ENCODE measurements at regions not wholly inside any gene's neighbourhood (a gene's known extent, or its start where the extent isn't known, plus 50 kb on each side); places are given as distances from the start of the nearest gene placed in this dataset.

- Histone ChIP-seq H3K4me1 (ENCODE audit: control insufficient read depth, extremely low read depth, insufficient read depth, low read length) (no peaks in the 10 kb centered on the region), H3K36me3 (ENCODE audit: control insufficient read depth in 2 of 2, extremely low read depth in 1 of 2, insufficient read depth in 2 of 2, low read length in 2 of 2) (no peaks in the 10 kb centered on the region), H3K9me1 (replicated peaks; ENCODE audit: control insufficient read depth, extremely low read depth, insufficient read depth, low read length) (no peaks in the 10 kb centered on the region), H3K9me3 (replicated peaks; ENCODE audit: control insufficient read depth, insufficient read depth, low read length) (no peaks in the 10 kb centered on the region), H3K4me2 (ENCODE audit: insufficient read depth, low read length) (no peak overlapping the region), H3K27me3 (ENCODE audit: control insufficient read depth in 2 of 2, insufficient read depth in 2 of 2, low read length in 2 of 2) (no peaks in the 10 kb centered on the region), H3K27ac (ENCODE audit: insufficient read depth, low read depth, low read length) (no peak overlapping the region), H2AFZ (ENCODE audit: low read depth, low read length) (no peak overlapping the region), H4K20me1 (replicated peaks; ENCODE audit: control insufficient read depth, extremely low read depth, insufficient read depth, low read length) (no peaks in the 10 kb centered on the region), H3K79me2 (ENCODE audit: control insufficient read depth, insufficient read depth, low read length) (no peaks in the 10 kb centered on the region), H3K4me3 (replicated peaks in 1 of 3; ENCODE audit: insufficient read depth in 1 of 3, low read depth in 1 of 3, low read length in 3 of 3) (no peak overlapping the region), H3K9ac (replicated peaks; ENCODE audit: extremely low read depth, insufficient read depth, low read length) (no peak overlapping the region)
- dilution Hi-C loops (cut with MboI; ENCODE audit: extremely low pct_ligation_motif_present, low sequenced_read_pairs) = no loop called here
- no peak for FAIRE-seq
- no TSS peak for BruUV-seq (replicated peaks)
- ChIA-PET POLR2A (no interaction called here), CTCF (no interaction called here)
- TF ChIP-seq EZH2 (IDR thresholded peaks at IDR 0.05; ENCODE audit: borderline replicate concordance, low read depth, low read length, severe bottlenecking) (no peak), CTCF (IDR thresholded peaks at IDR 0.05; ENCODE audit: extremely low read depth in 1 of 2, insufficient read depth in 1 of 2, low read depth in 1 of 2, low read length in 2 of 2) (no peak), GATA2 (IDR thresholded peaks at IDR 0.05; ENCODE audit: insufficient read depth, insufficient read length, low read depth, low read length) (no peak), MAX (IDR thresholded peaks at IDR 0.05; ENCODE audit: insufficient read depth, insufficient read length) (no peak), JUN (IDR thresholded peaks at IDR 0.05; ENCODE audit: borderline replicate concordance, insufficient read depth, insufficient read length, low read depth) (no peak), POLR2AphosphoS5 (IDR thresholded peaks at IDR 0.05; ENCODE audit: insufficient read depth, low read depth, low read length) (no peak), POLR2A (IDR thresholded peaks at IDR 0.05; ENCODE audit: low read depth, low read length) (no peak), MYC (IDR thresholded peaks at IDR 0.05; ENCODE audit: low read depth, low read length) (no peak), FOS (IDR thresholded peaks at IDR 0.05; ENCODE audit: borderline replicate concordance, insufficient read depth, low read length) (no peak)
- intact Hi-C loops (cut with micrococcal nuclease) = no loop called here
- DNase-seq (ENCODE audit: low read depth, low spot score) = no peak
These were observed 150.7 kb upstream of the NLGN4Y start for GRCh38 chrY:14373608-14374007.

Measured in endothelial cell of umbilical vein (primary cell).